WTC11 (cell line): ENCODE measurements at regions not wholly inside any gene's neighbourhood (a gene's known extent, or its start where the extent isn't known, plus 50 kb on each side); places are given as distances from the start of the nearest gene placed in this dataset.
A peak's percentile ranks its signal among the peaks of the same experiment; 100 is the strongest.

ENCODE experiments used
- ATAC-seq: fragments of 200-7000 bp; cut with Tn5 transposase; 2 replicates; pipeline ENCODE4 v1.10.0; 2021; ENCODE audit warnings: mild to moderate bottlenecking, moderate library complexity
- CTCF ChIA-PET: fragments of 300-600 bp; sonication (Branson Sonifier 250); formaldehyde crosslinking; loops from one replicate; lab custom pipeline; 2021; ENCODE audit warnings: antibody characterized with exemption; lab: Charles Lee
- POLR2A ChIA-PET: fragments of 350-600 bp; sonication (Branson Sonifier 250); formaldehyde crosslinking; loops from one replicate; lab custom pipeline; 2021; ENCODE audit warnings: antibody characterized with exemption; lab: Charles Lee
- DNase-seq: peaks from one replicate; pipeline ENCODE4 v3.0.0; 2021; ENCODE audit warnings: low spot score
- H3K27ac Mint-ChIP-seq: 2 replicates; pipeline ENCODE4 v1.8.0; 2021; ENCODE audit warnings: mixed read lengths
- H3K27me3 Mint-ChIP-seq: 2 replicates; pipeline ENCODE4 v1.8.0; 2021; ENCODE audit warnings: low read depth, mild to moderate bottlenecking, moderate library complexity, mixed read lengths
- H3K36me3 Mint-ChIP-seq: 2 replicates; pipeline ENCODE4 v1.8.0; 2021; ENCODE audit warnings: mixed read lengths
- H3K4me1 Mint-ChIP-seq: 2 replicates; pipeline ENCODE4 v1.8.0; 2022; ENCODE audit warnings: mixed read lengths
- H3K4me3 Mint-ChIP-seq: 2 replicates; pipeline ENCODE4 v1.8.0; 2021; ENCODE audit warnings: mild to moderate bottlenecking, moderate library complexity, mixed read lengths
- H3K9me3 Mint-ChIP-seq: 2 replicates; pipeline ENCODE4 v1.8.0; 2021; ENCODE audit warnings: mixed read lengths
- ELF4 ChIP-seq: sonication (generic); formaldehyde crosslinking; IDR thresholded peaks from 2 replicates; pipeline ENCODE4 v1.8.1; 2022; ENCODE audit warnings: low read depth, mild to moderate bottlenecking, moderate library complexity, missing genetic modification reagents
- GABPB1 ChIP-seq: sonication (generic); formaldehyde crosslinking; IDR thresholded peaks from 2 replicates; pipeline ENCODE4 v1.8.1; 2023; ENCODE audit warnings: mild to moderate bottlenecking, missing genetic modification reagents
- GRHL2 ChIP-seq: fragments of 250-450 bp; sonication (Bioruptor Pico); IDR thresholded peaks from 2 replicates; pipeline ENCODE4 v1.8.0; 2022; ENCODE audit warnings: mild to moderate bottlenecking, moderate library complexity; ENCODE audit not compliant: insufficient replicate concordance, severe bottlenecking
- JAZF1 ChIP-seq: fragments of 250-450 bp; sonication (Bioruptor Pico); IDR thresholded peaks from 2 replicates; pipeline ENCODE4 v1.9.0; 2021; ENCODE audit warnings: moderate library complexity, mild to moderate bottlenecking, inconsistent platforms
- KAT7 ChIP-seq: sonication (generic); formaldehyde crosslinking; IDR thresholded peaks from 2 replicates; pipeline ENCODE4 v1.8.1; 2023; ENCODE audit warnings: missing genetic modification reagents, mild to moderate bottlenecking, borderline replicate concordance
- NFATC4 ChIP-seq: fragments of 250-450 bp; sonication (Bioruptor Pico); IDR thresholded peaks from 2 replicates; pipeline ENCODE4 v1.9.0; 2021; ENCODE audit warnings: mild to moderate bottlenecking
- RELA ChIP-seq: sonication (generic); formaldehyde crosslinking; IDR thresholded peaks from 2 replicates; pipeline ENCODE4 v1.8.1; 2022; ENCODE audit warnings: missing genetic modification reagents, mild to moderate bottlenecking, borderline replicate concordance
- ZNF219 ChIP-seq: sonication (generic); formaldehyde crosslinking; IDR thresholded peaks from 2 replicates; pipeline ENCODE4 v1.8.0; 2023; ENCODE audit warnings: missing genetic modification reagents, mild to moderate bottlenecking, borderline replicate concordance
- ZNF281 ChIP-seq: sonication (generic); formaldehyde crosslinking; IDR thresholded peaks from 2 replicates; pipeline ENCODE4 v1.8.0; 2023; ENCODE audit warnings: mild to moderate bottlenecking, missing genetic modification reagents
- ZNF532 ChIP-seq: fragments of 250-450 bp; sonication (Bioruptor Pico); IDR thresholded peaks from 2 replicates; pipeline ENCODE4 v1.9.0; 2021; ENCODE audit warnings: mild to moderate bottlenecking, borderline replicate concordance
- ZNF671 ChIP-seq: fragments of 250-450 bp; sonication (Bioruptor Pico); IDR thresholded peaks from 2 replicates; pipeline ENCODE4 v1.8.0; 2021; ENCODE audit warnings: mild to moderate bottlenecking

GRCh38 chr11:43545610-43546009 is 134.9 kb upstream of the HSD17B12 start (continued):
- TF ChIP-seq ZNF281 = no peak
- TF ChIP-seq GABPB1 (CRISPR knock-in tag) = no peak
- TF ChIP-seq KAT7 (CRISPR knock-in tag) = no peak
- no peak for TF ChIP-seq ZNF671

GRCh38 chr11:43546561-43547429 is 133.7 kb upstream of the HSD17B12 start:
- peaks cover 11% of the 10 kb centered on the region for H3K4me1 Mint-ChIP-seq
- ChIA-PET POLR2A (no interaction called here), CTCF (interaction anchor here (0.8 to 3.1 kb wide), 9 partner anchors 11 to 43 kb away, joined by 3 to 15 read pairs (median 5); no protein-coding TSS in a partner anchor)
- TF ChIP-seq NFATC4 (no peak), ZNF281 (0 out of 2 replicates have a peak, but pooled peaks have one; percentile 25)
- H3K27me3 Mint-ChIP-seq = peaks cover 70% of the 10 kb centered on the region
- no peak for DNase-seq
- peak; percentile 67 for ATAC-seq
- no peak overlapping the region for H3K27ac Mint-ChIP-seq
- H3K9me3 Mint-ChIP-seq = peaks cover 3% of the 10 kb centered on the region; the same call in 1 of the 2 replicates
- H3K36me3 Mint-ChIP-seq = no peaks in the 10 kb centered on the region
- peak overlapping the region; percentile 62 for H3K4me3 Mint-ChIP-seq

- Mint-ChIP-seq H3K27me3 (peaks cover 70% of the 10 kb centered on the region), H3K36me3 (no peaks in the 10 kb centered on the region), H3K9me3 (peaks cover 3% of the 10 kb centered on the region; the same call in 1 of the 2 replicates), H3K4me3 (peak overlapping the region; percentile 62), H3K27ac (no peak overlapping the region), H3K4me1 (peaks cover 11% of the 10 kb centered on the region)
- POLR2A ChIA-PET = no interaction called here
- no peak for ATAC-seq
- CTCF ChIA-PET = interaction anchor here (0.8 to 3.1 kb wide), 8 partner anchors 10 to 43 kb away, joined by 3 to 15 read pairs (median 6); no protein-coding TSS in a partner anchor
- TF ChIP-seq ELF4 (CRISPR knock-in tag) (no peak), JAZF1 (CRISPR knock-in tag) (no peak), ZNF532 (CRISPR knock-in tag) (no peak), GRHL2 (CRISPR knock-in tag) (no peak), ZNF219 (no peak), RELA (CRISPR knock-in tag) (no peak)
- DNase-seq = peak; percentile 32
Measured at GRCh38 chr11:43547430-43547831, 133.1 kb upstream of the HSD17B12 start.
